Activated T-cell treated with anti-CD3 and anti-CD28 coated beads for 4 hours (primary cell): ENCODE measurements at regions not wholly inside any gene's neighbourhood (a gene's known extent, or its start where the extent isn't known, plus 50 kb on each side); places are given as distances from the start of the nearest gene placed in this dataset.

Source experiments
- DNase-seq: peaks from one replicate; pipeline ENCODE4 v3.0.0-alpha.2; 2020

DNA sequence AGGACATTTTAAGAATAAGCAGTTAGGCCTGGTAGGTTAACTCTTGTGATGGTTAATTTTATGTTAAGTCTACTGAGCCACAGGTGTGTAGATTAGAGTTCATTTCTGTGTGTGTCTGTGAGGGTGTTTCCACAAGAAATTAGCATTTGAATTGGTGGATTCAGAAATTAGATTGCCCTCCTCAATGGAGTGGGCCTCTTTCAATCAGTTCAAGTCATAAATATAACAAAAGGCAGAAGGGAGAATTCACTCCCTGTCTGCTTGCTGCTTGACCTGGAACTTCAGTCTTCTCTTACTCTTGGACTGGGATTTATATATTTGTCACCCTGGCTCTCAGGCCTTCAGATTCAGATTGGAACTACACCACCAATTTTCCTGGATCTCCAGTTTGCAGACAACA is 55.3 kb upstream of the POM121L12 start:
- no peak for DNase-seq

DNA sequence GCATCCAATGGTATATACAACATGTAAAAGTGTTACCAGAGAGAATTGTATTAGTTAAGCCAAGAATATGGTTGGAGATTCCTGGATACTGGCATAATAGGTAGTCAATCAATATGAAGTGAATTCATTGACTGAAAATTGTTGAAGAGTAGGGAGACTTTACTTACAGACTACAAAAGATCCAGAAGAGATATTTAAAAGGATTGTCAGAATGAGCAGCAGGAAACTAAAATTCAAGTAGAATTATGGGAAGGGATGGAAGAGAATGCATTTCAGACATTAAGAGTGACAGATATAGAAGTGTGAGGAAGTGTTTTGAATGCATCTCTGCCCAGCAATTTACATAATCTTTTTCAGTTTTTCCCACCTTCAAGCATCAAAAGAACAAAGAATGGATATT is 62.3 kb upstream of the POM121L12 start:
- no peak for DNase-seq

DNA sequence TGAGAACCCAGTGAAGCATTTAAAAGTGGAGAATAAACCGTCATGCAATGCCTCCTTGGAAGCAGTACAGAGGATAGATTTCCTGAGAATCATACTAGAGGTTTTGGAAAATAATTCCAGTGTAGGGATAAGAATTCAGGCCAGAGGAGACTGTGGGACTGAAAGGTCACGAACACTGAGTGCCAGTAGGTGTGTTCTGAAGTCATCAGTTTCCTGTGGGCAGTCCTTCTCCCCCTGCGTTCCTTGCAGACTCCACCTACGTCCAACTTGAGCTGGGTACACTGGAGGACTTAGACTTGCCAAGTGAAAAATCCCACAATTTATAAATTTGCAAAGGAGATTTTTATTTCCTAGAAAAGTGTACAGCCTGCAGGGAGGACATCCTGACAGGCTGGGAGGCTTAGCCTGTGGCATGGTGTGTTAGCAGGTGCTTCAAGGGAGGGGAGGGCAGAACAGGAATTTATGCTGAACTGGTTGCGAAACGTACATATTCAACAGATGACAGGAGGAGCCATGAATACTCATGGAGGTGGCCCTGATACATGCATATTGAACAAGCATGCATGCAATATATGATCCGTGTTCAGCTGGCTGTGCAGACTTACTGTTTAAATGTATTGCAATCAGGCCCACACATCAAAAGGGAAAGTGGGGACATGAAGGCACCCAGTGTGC is 72.9 kb upstream of the POM121L12 start:
- no peak for DNase-seq

DNA sequence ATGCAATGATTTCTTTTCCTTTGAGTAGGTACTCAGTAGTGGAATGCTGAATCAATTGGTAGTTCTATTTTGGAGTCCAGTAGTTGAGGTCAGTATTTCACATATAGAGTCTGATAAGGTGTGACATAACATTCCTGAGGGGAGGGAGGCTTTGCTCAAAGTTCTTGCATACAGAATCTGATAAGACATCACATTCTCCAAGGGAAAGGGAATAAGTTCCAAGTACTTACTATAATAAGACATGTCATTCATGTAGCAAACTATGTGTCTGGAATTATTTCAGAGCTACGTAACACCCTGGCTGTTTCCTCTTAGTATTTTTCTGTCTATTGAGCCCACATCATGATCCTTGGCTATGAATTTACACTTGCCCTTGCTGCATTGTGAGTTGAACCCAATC is 74.3 kb upstream of the POM121L12 start:
- DNase-seq = no peak

DNA sequence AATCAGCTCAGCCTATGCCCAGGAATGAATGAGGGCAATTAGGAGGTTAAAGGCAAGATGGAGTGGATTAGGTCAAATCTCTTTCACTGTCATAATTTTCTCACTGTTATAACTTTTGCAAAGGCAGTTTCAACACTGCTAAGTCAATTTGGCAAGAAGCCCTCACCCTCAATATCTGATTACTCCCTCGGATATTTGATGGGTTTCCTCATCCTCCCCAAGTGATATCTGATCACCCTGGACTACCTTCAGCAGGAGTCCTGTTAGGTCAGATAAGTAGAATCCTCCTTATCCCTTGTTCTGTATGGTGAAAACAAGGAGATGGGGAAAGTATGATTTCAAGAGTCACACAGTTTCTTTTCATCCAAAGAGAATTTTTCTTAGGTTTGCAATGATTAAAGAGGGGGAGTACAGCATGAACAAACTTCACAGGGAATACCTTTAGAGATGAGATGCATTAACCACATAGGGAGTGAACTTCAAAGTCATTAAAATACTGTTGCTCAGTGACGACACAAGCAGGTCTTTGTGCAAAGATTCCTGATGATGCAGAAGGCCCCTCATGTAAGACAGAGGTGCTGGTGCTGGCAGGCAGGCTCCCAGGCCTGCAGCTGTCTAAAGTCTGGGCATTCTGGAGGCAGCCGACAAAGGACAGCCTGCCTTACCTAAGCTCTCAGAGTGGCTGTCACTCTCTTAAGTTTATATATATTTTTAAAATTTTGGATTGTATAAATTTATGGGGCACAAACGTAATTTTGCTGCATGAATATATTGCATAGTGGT is 75.4 kb upstream of the POM121L12 start:
- no peak for DNase-seq

DNA sequence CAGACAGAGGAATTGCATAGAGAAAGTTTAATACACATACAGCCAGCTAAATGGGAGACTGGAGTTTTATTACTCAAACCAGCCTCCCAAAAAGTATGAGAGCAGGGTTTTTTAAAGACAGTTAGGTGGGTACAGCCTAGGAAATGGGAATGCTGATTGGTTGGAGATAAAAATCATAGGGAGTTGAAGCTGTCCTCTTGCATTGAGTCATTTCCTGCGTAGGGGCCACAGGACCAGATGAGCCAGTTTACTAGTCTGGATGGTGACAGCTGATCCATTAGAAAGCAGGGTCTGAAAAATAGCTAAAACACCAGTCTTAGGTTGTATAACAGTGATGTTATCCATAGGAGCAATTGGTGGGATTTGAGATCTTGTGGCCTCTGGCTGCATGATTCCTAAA is 76.1 kb upstream of the POM121L12 start:
- no peak for DNase-seq

DNA sequence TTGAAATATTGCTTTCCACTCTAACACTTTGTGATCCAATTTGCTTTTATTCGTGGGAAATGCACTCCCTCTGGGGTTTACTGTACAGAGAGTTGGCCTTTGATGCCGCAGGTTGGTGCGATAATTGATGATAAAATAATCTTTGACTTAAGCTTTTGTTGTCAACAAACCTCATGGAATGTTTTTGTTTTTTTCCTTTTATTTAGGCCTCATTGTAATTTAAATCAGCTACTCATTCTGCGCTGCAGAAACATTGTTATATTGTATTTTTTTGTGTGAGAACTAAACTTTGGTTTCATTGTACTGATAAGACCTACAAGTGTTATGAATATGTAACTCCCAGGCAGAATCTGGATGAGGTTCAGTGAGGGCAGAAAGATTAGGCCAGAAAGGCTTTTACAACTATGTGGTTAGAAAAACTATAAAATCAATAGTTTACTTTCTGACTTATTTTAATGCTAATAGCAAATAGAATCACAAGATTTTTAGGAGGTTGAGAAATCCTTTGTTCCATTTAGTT is 76.8 kb upstream of the POM121L12 start:
- no peak for DNase-seq

DNA sequence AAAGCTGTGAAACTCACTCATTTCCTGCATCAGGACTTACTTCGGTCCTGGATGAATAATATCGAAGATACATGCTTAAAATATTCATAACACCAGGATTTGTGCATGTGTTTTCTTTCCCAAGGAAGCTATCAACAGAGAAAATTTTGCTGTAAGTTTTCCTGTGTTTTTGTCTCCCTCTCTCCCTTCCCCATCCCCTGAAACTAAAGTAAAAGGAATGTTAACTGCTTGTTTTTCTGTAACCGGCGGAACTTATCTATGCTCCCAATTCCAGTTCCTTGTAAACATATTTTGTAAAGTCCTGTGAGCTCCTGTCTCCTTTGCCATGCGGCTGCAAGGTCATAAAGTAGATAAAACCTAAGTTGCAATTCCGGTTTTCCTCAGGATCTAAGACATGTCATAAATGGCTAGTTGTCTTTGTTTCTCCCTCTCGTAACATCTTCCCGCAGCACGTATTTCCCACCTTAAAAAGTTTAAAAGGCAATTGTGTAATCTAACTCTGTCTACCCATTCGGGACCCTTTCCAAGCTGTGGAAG is 79.0 kb upstream of the POM121L12 start:
- no peak for DNase-seq

DNA sequence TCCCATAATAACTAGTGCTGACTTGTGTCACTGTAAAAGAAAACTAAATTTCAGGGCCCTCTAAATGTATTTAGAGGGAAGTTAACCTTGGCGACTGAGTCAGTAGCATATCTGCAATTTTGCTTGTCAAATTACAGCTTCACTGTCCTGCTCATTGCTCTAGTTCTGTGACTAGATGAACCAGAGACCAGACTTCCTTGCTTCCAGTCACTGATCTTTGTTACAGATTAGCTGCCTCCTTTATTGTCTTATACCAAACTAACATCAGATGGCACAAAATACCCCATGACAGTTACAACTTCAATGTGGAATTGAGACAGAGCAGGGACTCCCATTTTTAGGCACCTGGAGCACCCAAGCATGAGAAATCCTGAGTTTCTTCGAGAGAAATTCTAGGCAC is 79.9 kb upstream of the POM121L12 start:
- DNase-seq = no peak

DNA sequence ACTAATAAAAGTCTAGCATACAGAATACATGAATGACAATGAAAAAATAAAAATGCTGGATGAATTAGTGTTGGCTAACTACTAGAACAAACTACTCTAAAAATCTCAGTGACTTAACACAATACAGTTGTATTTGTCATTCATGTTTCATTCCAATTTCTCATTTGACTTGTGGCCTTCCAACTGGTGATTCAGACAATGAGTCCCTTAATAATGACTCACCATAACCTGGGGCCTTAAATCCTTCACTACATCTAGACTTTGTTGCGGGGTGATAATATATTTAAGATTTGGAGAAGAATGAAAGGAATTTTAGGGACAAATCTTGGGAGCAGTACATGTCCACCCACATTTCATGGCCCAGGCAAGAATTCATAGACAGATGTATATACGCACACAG is 90.5 kb upstream of the POM121L12 start:
- DNase-seq = no peak

DNA sequence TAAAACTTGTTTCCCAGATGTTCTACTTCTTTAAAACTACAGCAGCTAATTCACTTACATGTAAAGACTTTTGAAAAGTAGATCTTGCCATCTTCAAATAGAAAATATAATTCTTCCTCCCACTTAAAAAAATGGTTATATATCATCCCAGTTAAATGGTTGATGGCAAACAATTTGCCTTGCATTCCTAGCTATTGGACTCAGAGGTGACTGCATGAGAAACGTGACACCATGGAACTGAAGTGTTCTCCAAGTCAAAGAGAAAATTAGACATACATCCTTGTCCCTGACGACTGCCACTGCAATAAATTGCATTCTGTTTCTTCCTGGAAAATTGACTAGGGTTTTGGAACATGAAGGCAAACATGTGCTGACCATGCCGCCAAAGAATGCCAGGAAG is 95.0 kb upstream of the POM121L12 start:
- DNase-seq = no peak

DNA sequence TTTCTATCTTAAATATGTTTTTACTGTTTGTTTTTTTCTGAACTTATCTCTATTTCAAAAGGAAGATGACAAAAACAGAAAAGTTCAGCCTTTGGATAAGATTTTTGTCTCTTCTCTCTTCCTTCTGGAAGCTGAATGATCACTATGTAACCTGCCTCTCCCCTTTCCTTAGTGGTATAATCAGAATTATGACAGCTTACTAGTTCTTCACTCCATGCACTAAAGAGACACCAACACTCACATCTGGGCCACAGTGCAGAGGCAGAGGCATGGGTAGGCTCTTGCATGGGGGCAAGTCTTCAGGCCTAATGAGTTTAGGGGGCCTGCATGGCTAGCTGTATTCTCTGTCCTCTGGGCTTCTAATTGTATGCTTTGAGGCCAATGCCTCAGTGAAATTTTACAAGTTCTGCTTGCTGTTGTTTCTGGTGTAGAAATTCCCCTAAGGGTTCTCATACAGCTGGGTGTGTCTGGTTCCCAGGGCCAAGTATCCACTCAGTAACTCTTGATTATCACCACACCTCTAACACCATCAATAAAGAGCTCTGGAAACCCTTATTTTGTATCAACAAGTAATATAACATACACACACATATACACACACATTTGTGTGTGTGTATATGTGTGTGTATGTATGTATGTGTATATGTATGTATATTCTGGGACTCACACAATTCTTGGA is 96.8 kb upstream of the POM121L12 start:
- no peak for DNase-seq

DNA sequence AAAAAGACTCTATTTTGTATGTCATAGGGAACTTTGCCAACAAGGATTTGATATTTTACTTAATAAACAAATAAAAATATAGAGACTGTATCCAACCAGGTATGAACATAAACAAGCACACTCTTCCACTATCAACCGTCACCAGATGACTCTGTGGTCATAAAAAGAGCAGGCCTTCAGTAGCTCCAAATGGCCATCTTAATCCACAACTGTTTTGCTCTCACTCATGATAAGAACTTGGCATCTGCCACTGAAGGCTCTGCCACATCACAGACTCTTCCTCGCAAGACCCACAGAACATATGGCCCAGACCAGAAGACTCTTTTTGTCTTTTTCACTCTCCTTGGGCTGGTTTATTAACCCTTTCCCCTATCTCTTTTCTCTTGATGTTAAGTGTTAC is 98.7 kb upstream of the POM121L12 start:
- DNase-seq = no peak

DNA sequence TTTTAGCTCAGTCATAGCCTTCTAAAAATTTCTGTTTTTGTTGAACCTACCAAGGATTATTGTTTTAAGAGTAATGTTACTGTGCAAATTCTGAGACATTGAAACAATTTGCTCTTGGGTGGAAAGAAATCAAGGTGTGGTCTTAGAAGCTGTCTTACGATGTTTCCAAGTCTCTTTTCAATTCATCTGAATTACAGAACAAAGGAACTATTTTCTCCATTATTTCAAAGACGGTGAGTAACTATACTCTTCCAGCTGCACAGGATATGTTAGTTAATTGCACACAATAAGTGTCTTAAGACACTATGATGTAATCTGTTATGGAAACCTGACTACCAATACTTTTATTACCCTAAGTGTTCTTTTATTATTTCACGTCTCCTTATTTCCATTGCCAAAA is 106.8 kb upstream of the POM121L12 start:
- DNase-seq = no peak

DNA sequence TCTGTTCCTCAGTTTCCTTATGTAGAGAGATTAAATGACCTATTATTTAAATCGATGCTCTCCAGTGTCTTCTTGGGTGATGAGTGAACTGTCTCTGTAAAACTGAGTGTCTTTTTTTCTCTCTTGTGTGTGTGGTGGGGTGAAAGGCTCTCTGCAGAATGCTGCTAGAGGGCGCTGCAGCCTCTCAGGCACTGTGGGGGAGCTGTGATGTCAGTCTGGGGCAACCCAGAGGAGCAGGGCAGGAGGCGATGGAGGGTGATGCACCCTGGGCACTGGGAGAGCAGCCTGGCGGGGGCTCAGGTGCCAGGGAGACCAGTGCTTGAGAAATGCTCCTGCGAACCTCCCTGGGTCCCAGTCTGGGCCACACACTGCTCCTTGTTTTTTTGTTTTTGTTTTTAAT is 110.1 kb upstream of the POM121L12 start:
- no peak for DNase-seq

DNA sequence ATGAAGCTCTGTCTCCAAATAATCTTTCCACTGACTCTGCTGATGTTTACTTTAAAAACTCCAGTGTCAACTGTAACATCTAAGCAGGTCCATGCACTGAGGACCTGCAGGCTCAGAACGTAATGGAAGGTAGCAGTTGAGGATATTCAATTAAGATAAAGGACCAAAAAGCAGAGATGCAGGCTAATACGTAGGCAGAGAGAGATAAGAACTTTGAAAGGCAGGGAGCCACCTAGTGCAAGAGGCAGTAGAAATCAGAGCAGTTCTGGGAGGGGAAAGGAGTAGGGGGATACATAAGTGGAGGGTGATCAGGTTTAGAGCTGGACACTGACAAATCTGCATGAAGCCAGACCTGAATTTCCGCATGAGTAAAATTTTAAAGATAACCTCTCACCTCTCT is 114.5 kb upstream of the POM121L12 start:
- DNase-seq = no peak

DNA sequence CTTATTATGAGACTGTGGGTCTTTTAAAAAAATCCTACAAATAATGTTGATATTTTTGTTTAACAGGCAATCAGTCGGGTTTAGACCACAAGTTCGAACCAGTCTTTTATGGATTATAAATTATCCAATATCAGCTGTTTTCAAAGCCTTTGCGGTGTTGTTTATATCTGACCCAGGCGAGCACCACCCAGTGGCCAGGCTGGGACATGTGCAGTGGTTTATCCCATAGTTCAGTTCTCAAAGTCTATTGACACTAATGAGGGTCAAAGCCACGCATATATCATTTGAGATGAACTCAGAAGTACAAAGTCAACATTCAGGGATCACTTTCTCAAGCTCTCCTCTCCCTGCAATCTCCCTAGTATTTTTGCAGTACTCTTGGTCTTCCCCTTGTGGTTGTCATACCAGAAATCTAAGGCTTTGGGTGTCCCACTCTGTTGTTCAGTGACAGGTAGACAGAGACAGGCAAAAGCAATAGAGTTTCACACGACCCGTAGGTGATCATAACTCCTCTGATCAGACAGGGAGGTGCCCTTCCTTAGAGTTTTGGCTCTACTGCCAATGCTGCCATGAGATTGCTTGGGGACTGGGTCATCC is 117.4 kb upstream of the POM121L12 start:
- DNase-seq = no peak

DNA sequence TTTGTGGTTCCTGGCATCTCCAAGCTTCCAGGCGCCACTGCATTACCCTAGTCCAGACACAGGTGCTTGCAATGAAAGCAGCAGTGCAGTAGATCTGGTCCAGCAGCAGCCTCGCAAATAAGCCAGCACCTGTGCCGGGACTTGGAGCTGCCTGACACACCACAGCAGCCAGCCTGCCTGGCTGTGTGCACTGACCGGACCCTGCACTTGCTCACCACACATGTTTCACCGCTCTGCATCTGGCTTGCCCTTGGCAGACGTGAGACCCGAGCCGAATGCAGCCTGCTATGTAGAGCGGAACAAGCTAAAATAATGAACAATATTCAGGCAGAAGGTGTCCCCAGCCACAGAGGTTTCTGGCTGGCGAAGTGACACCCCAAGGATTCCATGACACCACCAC is 123.6 kb upstream of the POM121L12 start:
- no peak for DNase-seq

DNA sequence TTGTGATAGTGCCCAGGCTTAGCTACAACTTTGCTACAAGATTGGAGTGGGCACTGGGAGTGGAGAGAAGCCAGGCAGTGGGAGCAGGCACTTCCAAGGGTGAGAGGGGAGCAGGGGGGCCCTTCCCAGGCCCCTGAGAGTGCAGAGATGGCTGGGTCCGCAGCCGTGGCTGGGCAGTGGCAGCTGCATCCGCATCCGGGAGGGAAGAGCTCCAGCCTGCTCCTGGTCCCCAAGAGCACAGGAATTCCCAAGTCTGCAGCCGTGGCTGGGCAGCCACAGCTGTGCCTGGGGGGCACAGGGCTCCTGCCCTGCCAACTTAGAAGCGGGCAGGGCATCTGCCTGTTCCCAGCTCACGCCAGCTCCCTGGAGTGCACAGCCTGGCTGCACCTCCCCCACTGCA is 124.1 kb upstream of the POM121L12 start:
- DNase-seq = no peak

DNA sequence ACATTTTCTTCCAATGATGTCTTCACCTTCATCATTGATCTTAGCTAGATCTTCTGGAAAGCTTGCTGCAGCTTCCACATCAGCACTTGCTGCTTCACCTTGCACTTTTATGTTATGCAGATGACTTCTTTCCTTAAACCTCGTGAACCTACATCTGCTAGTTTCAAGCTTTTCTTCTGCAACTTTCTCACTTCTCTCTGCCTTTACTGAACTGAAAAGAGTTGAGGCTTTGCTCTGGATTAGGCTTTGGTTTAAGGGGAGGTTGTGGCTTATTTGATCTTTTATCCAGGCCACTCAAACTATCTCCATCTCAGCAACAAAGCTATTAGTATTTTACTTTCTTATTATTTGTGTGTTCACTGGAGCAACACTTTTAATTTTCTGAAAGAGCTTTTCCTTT is 125.5 kb upstream of the POM121L12 start:
- no peak for DNase-seq

DNA sequence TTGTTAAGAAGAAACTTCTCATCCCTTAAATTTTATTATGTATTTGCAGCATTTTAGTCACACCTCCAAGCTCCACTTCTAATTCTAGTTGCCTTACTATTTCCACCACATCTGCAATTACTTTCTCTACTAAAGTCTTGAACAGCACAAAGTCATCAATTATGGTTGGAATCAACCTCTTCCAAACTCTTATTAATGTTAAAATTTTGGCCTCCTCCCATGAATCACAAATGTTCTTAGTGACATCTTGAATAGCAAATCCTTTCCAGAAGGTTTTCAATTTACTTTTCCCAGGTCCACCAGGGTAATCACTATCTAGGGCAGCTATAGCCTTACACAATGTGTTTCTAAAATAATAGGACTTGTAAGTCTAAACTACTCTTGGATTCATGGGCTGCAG is 126.3 kb upstream of the POM121L12 start:
- no peak for DNase-seq

DNA sequence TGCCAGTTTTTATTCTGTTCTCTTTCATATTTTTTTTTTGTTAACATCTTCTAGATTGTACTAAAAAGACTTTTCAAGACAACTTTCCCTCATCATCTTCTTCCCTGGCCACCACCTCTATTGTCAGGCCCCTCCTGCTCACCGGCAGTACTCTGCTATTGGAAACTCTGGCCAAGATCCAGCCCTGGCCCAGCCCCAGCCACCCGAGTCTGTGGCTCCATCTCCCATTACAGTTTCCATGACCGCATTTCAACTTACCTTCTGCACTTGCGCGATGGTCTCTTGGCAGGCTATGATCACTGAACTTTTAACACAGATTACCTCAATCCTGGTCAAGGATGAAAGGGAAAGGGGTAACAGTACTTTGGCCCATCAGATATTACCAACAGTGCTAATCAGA is 137.7 kb upstream of the POM121L12 start:
- DNase-seq = no peak

DNA sequence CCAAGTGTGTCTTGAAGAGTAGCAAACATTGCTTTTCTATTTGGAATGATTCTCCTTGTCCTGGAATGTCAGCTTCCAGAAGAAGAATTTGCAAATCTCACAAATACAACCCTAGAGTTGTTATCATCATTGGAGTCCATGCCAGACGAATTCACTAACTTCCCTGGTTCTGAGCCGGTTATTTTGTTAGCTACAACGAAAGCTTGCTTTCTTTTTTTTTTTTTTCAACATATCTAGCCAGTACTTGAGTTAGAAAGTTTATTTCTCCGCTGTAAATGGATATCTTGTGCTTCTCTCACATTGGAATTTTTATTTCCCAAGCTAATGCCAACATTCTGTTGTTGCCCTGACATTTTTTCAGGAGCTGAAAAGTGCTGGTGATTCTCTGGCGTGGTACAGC is 138.1 kb upstream of the POM121L12 start:
- no peak for DNase-seq
